ENCODE measurements at regions not wholly inside any gene's neighbourhood (a gene's known extent, or its start where the extent isn't known, plus 50 kb on each side); places are given as distances from the start of the nearest gene placed in this dataset.

GRCh38 chr1:184199036-184199435 lies 147.5 kb downstream of the TSEN15 start:
- Histone ChIP-seq H3K9me3 (replicated peaks in 1 of 11) (peaks cover 0 to 9% (median 0%) of the 10 kb centered on the region in 11 experiments; a peak in 2 of 22 replicates), H3K9ac (no peak overlapping the region), H3K4me3 (no peak overlapping the region), H3K4me1 (peaks cover 0 to 20% (median 0%) of the 10 kb centered on the region in 10 experiments; a peak in 8 of 20 replicates), H3K4me2 (0 out of 22 replicates have a peak overlapping the region, but pooled peaks of 1 of the 11 experiments have one; percentile 8), H3K36me3 (no peaks in the 10 kb centered on the region), H4K20me1 (no peaks in the 10 kb centered on the region), H3K27me3 (no peaks in the 10 kb centered on the region), H3K27ac (no peak overlapping the region)
- TF ChIP-seq Cebpa-rat (IDR thresholded peaks at IDR 0.05), result no peak

- Histone ChIP-seq H3K9ac (no peak overlapping the region), H4K20me1 (no peaks in the 10 kb centered on the region), H3K36me3 (no peaks in the 10 kb centered on the region), H3K4me1 (peaks cover 0 to 25% (median 0%) of the 10 kb centered on the region in 10 experiments; a peak in 8 of 20 replicates), H3K4me2 (0 out of 22 replicates have a peak overlapping the region, but pooled peaks of 1 of the 11 experiments have one; percentile 8), H3K4me3 (no peak overlapping the region), H3K27me3 (no peaks in the 10 kb centered on the region), H3K9me3 (replicated peaks in 1 of 11) (peaks cover 0 to 9% (median 0%) of the 10 kb centered on the region in 11 experiments; a peak in 2 of 22 replicates), H3K27ac (no peak overlapping the region)
- no peak for TF ChIP-seq Cebpa-rat (IDR thresholded peaks at IDR 0.05)
Observed at GRCh38 chr1:184199438-184200085, 148.0 kb downstream of the TSEN15 start.

- H3K9me3 ChIP-seq (replicated peaks in 1 of 11), result no peaks in the 10 kb centered on the region; a peak in 1 of 22 replicates
- peaks cover 0 to 38% (median 12%) of the 10 kb centered on the region in 10 experiments; a peak in 18 of 20 replicates for H3K4me1 ChIP-seq
- no peaks in the 10 kb centered on the region for H3K36me3 ChIP-seq
- no peak overlapping the region for H3K27ac ChIP-seq
- no peaks in the 10 kb centered on the region for H4K20me1 ChIP-seq
- no peak overlapping the region for H3K4me2 ChIP-seq
- no peak for TF ChIP-seq Cebpa-rat (IDR thresholded peaks at IDR 0.05)
- H3K4me3 ChIP-seq, result no peak overlapping the region
- no peaks in the 10 kb centered on the region for H3K27me3 ChIP-seq
- H3K9ac ChIP-seq, result no peak overlapping the region
Observed at GRCh38 chr1:184208622-184209021, 157.1 kb downstream of the TSEN15 start.

- Histone ChIP-seq H3K4me3 (no peak overlapping the region), H3K36me3 (no peaks in the 10 kb centered on the region), H4K20me1 (no peaks in the 10 kb centered on the region), H3K27me3 (no peaks in the 10 kb centered on the region), H3K4me2 (0 out of 22 replicates have a peak overlapping the region, but pooled peaks of 1 of the 11 experiments have one; percentile 1), H3K9ac (no peak overlapping the region), H3K4me1 (peaks cover 0 to 35% (median 12%) of the 10 kb centered on the region in 10 experiments; a peak in 18 of 20 replicates), H3K9me3 (replicated peaks in 1 of 11) (no peaks in the 10 kb centered on the region; a peak in 1 of 22 replicates), H3K27ac (no peak overlapping the region)
- TF ChIP-seq Cebpa-rat (IDR thresholded peaks at IDR 0.05), result no peak
Observed at GRCh38 chr1:184210031-184210430, 158.5 kb downstream of the TSEN15 start.

DNA sequence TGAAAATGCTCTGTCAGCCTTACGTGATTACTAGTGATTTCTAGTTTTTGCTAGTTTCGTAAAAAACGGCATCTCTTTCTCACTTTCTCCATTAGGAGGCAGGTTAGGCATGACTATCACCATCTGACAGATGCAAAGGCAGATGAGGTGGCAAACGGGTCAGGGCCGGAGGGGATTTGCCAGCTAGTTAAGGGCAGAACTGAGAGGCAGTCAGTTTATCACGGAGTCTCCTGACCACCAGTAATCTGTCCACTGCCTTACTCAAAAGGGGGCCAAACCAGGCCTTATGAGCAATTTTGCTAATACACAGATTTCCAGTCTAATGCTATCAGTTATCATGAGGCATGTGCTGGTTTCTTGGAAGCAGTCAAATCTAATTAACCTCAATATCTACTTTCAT lies 159.3 kb downstream of the TSEN15 start:
- Histone ChIP-seq H3K4me3 (no peak overlapping the region), H3K4me2 (no peak overlapping the region), H3K9me3 (replicated peaks in 1 of 11) (no peaks in the 10 kb centered on the region; a peak in 1 of 22 replicates), H3K27me3 (no peaks in the 10 kb centered on the region), H3K27ac (no peak overlapping the region), H4K20me1 (no peaks in the 10 kb centered on the region), H3K9ac (no peak overlapping the region), H3K36me3 (no peaks in the 10 kb centered on the region), H3K4me1 (peaks cover 0 to 40% (median 12%) of the 10 kb centered on the region in 10 experiments; a peak in 18 of 20 replicates)
- TF ChIP-seq Cebpa-rat (IDR thresholded peaks at IDR 0.05), result no peak

- Histone ChIP-seq H3K4me3 (no peak overlapping the region), H3K4me2 (peak overlapping the region; percentile 7 to 75 (median 44); a peak in 20 of 22 replicates), H4K20me1 (no peaks in the 10 kb centered on the region), H3K9ac (peak overlapping the region in 3 of 11 experiments; percentile 31 to 67 (median 38); a peak in 5 of 22 replicates), H3K27me3 (no peaks in the 10 kb centered on the region), H3K27ac (peak overlapping the region in 9 of 11 experiments; percentile 16 to 84 (median 71); a peak in 17 of 22 replicates), H3K36me3 (no peaks in the 10 kb centered on the region), H3K4me1 (peaks cover 0 to 42% (median 12%) of the 10 kb centered on the region in 10 experiments; a peak in 18 of 20 replicates), H3K9me3 (replicated peaks in 1 of 11) (no peaks in the 10 kb centered on the region; a peak in 1 of 22 replicates)
- TF ChIP-seq Cebpa-rat (IDR thresholded peaks at IDR 0.05), result no peak
Observed at GRCh38 chr1:184212649-184213314, 161.3 kb downstream of the TSEN15 start.

DNA sequence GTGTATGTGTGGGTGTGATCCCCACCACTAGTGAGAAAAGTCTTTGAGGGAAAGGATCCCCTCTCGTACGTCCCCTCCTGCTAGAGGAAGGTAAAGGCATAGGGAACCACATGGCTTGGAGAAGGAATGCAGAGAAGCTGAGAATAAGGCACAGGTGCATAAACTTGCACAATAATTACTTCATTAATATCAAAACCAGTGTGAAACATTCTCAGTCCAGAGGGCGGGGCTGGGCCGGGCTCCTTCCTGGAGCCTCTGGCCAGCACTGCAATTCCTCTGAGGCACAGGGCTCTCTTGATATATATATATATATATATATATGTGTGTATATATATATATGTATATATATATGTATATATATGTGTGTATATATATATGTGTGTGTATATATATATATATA lies 162.6 kb downstream of the TSEN15 start:
- Histone ChIP-seq H3K4me3 (no peak overlapping the region), H3K4me2 (peak overlapping the region in 3 of 11 experiments; percentile 64 to 75 (median 74); a peak in 6 of 22 replicates), H4K20me1 (no peaks in the 10 kb centered on the region), H3K27me3 (no peaks in the 10 kb centered on the region), H3K27ac (peak overlapping the region in 1 of 11 experiments; percentile 82; a peak in 2 of 22 replicates), H3K9me3 (replicated peaks in 1 of 11) (no peaks in the 10 kb centered on the region; a peak in 1 of 22 replicates), H3K4me1 (peaks cover 0 to 52% (median 15%) of the 10 kb centered on the region in 10 experiments; a peak in 18 of 20 replicates), H3K36me3 (no peaks in the 10 kb centered on the region), H3K9ac (no peak overlapping the region)
- no peak for TF ChIP-seq Cebpa-rat (IDR thresholded peaks at IDR 0.05)

GRCh38 chr1:184215274-184215925 lies 163.9 kb downstream of the TSEN15 start:
- no peak overlapping the region for H3K4me3 ChIP-seq
- H3K4me1 ChIP-seq, result peaks cover 0 to 64% (median 20%) of the 10 kb centered on the region in 10 experiments; a peak in 18 of 20 replicates
- no peaks in the 10 kb centered on the region for H3K27me3 ChIP-seq
- peak overlapping the region in 2 of 11 experiments; percentile 5 to 12; a peak in 1 of 22 replicates for H3K4me2 ChIP-seq
- no peaks in the 10 kb centered on the region for H4K20me1 ChIP-seq
- H3K36me3 ChIP-seq, result no peaks in the 10 kb centered on the region
- no peak overlapping the region for H3K9ac ChIP-seq
- H3K27ac ChIP-seq, result no peak overlapping the region
- no peaks in the 10 kb centered on the region; a peak in 1 of 22 replicates for H3K9me3 ChIP-seq (replicated peaks in 1 of 11)
- no peak for TF ChIP-seq Cebpa-rat (IDR thresholded peaks at IDR 0.05)

Data from BLaER1 treated with 17β-estradiol and CSF1 and Interleukin-3, amounts not matched to agents 10 nM and 100 nM (cell line).